22Rv1 (cell line): ENCODE measurements at regions not wholly inside any gene's neighbourhood (a gene's known extent, or its start where the extent isn't known, plus 50 kb on each side); places are given as distances from the start of the nearest gene placed in this dataset.

Experiments used
- ZFX ChIP-seq: fragments of 450-650 bp; IDR thresholded peaks from 2 replicates; pipeline ENCODE4 v1.6.1; 2017; ENCODE audit warnings: antibody characterized with exemption, borderline replicate concordance
- TF ChIP-seq, protein P1 (sequence below): fragments of 450-650 bp; IDR thresholded peaks from 2 replicates; pipeline ENCODE4 v1.5.1; 2017; ENCODE audit warnings: mild to moderate bottlenecking

DNA sequence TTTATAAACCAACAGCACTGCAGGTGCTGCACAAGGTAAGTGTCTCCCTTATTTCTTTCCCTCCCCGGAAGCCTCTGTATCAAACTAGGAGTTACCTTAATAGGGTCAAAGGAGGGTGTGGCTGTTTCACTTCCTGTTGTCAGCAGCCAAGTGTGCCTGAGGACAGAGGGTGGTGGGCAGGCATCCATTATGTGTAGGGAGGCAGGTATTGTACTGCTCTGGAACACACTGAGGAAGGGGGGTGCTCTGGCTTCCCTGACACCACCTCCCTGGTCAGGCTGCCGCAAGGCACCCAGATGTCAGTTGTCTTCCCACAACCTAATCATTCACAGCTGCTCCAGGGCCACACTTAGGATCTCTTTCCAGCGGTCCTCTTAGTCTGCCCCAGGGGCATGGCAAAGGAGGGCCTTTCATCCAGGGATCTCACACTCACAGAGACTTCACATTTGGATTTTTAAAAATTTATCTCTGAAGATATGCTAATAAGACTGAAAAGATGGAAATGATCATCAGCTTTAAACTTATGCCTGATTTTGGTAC is 132.0 kb upstream of the ARHGAP5 start:
- TF ChIP-seq, protein P1, sequence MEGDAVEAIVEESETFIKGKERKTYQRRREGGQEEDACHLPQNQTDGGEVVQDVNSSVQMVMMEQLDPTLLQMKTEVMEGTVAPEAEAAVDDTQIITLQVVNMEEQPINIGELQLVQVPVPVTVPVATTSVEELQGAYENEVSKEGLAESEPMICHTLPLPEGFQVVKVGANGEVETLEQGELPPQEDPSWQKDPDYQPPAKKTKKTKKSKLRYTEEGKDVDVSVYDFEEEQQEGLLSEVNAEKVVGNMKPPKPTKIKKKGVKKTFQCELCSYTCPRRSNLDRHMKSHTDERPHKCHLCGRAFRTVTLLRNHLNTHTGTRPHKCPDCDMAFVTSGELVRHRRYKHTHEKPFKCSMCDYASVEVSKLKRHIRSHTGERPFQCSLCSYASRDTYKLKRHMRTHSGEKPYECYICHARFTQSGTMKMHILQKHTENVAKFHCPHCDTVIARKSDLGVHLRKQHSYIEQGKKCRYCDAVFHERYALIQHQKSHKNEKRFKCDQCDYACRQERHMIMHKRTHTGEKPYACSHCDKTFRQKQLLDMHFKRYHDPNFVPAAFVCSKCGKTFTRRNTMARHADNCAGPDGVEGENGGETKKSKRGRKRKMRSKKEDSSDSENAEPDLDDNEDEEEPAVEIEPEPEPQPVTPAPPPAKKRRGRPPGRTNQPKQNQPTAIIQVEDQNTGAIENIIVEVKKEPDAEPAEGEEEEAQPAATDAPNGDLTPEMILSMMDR, result no peak
- no peak for TF ChIP-seq ZFX
